OCI-LY7 (cell line): ENCODE measurements at regions not wholly inside any gene's neighbourhood (a gene's known extent, or its start where the extent isn't known, plus 50 kb on each side); places are given as distances from the start of the nearest gene placed in this dataset.

Source experiments
- BruUV-seq: library from RNA; stranded (reverse); fragments of 400-500 nt; replicated peaks from 2 replicates; lab custom pipeline; 2021; lab: Mats Ljungman, UMichigan
- CTCF ChIA-PET: fragments of 300-600 bp; sonication (Branson Sonifier 250); formaldehyde crosslinking; loops from one replicate; lab custom pipeline; 2022; ENCODE audit warnings: antibody characterized with exemption; ENCODE audit not compliant: unreplicated experiment; lab: Charles Lee
- POLR2A ChIA-PET: fragments of 300-600 bp; sonication (Branson Sonifier 250); formaldehyde crosslinking; loops from one replicate; lab custom pipeline; 2022; ENCODE audit warnings: antibody characterized with exemption; lab: Charles Lee
- DNase-seq: peaks from one replicate; pipeline ENCODE4 v3.0.0-alpha.2; 2015; ENCODE audit warnings: low spot score
- H2AFZ ChIP-seq: fragments of 200-600 bp; sonication (generic), shearing (Covaris generic); 2 replicates; pipeline ENCODE4 v1.6.1; 2014; ENCODE audit warnings: mild to moderate bottlenecking, antibody characterized with exemption, low read length, moderate library complexity
- H3K27ac ChIP-seq: fragments of 200-600 bp; sonication (generic); 2 replicates; pipeline ENCODE4 v1.5.1; 2014; ENCODE audit warnings: mixed run types, low read depth, mild to moderate bottlenecking, moderate library complexity, low read length, inconsistent platforms; ENCODE audit not compliant: poor library complexity, severe bottlenecking
- H3K36me3 ChIP-seq: fragments of 200-600 bp; sonication (generic); 2 replicates; pipeline ENCODE4 v1.6.1; 2014; ENCODE audit warnings: mild to moderate bottlenecking, antibody characterized with exemption, low read length, moderate library complexity, mixed read lengths; ENCODE audit not compliant: insufficient read depth
- H3K4me1 ChIP-seq: fragments of 200-600 bp; sonication (generic); 2 replicates; pipeline ENCODE4 v1.5.1; 2014; ENCODE audit warnings: mild to moderate bottlenecking, low read length; ENCODE audit not compliant: insufficient read depth, poor library complexity, severe bottlenecking
- H3K4me2 ChIP-seq: fragments of 200-600 bp; sonication (generic); 2 replicates; pipeline ENCODE4 v1.6.1; 2014; ENCODE audit warnings: mild to moderate bottlenecking, low read length
- H3K4me3 ChIP-seq: fragments of 200-600 bp; sonication (generic); 2 replicates; pipeline ENCODE4 v1.5.1; 2014; ENCODE audit warnings: mild to moderate bottlenecking, low read depth, low read length; ENCODE audit not compliant: poor library complexity, severe bottlenecking
- H3K79me2 ChIP-seq: fragments of 200-600 bp; sonication (generic); 2 replicates; pipeline ENCODE4 v1.6.1; 2016; ENCODE audit warnings: low read depth, mild to moderate bottlenecking, low read length, moderate library complexity, mixed read lengths; ENCODE audit not compliant: insufficient read depth
- H3K9me2 ChIP-seq: fragments of 200-600 bp; sonication (generic); 2 replicates; pipeline ENCODE4 v1.6.1; 2016; ENCODE audit warnings: mild to moderate bottlenecking, low read length, mixed read lengths; ENCODE audit not compliant: insufficient read depth
- H3K9me3 ChIP-seq: fragments of 200-600 bp; sonication (generic); 2 replicates; pipeline ENCODE4 v1.6.1; 2014; ENCODE audit warnings: mild to moderate bottlenecking, mixed run types, low read length, mixed read lengths
- H4K20me1 ChIP-seq: fragments of 200-600 bp; sonication (generic); 2 replicates; pipeline ENCODE4 v1.6.1; 2014; ENCODE audit warnings: mild to moderate bottlenecking, antibody characterized with exemption, low read length, moderate library complexity, mixed read lengths; ENCODE audit not compliant: insufficient read depth
- CTCF ChIP-seq: fragments of 200-600 bp; sonication (generic); conservative IDR thresholded peaks from 2 replicates; pipeline ENCODE4 v1.5.1; 2014; ENCODE audit warnings: mild to moderate bottlenecking, antibody characterized with exemption, low read length, moderate library complexity, mixed read lengths
- EZH2phosphoT487 ChIP-seq: fragments of 200-600 bp; sonication (generic); IDR thresholded peaks from 2 replicates; pipeline ENCODE4 v1.6.1; 2018; ENCODE audit warnings: low read depth, borderline replicate concordance, mild to moderate bottlenecking, mixed run types, antibody characterized with exemption, low read length, moderate library complexity, mixed read lengths
- intact Hi-C: fragments of 100-400 bp; cut with micrococcal nuclease; formaldehyde crosslinking; loops from one replicate; pipeline ENCODE4 v1.10.0; 2022; ENCODE audit not compliant: unreplicated experiment

GRCh38 chr2:23322567-23323197 lies 62.3 kb upstream of the KLHL29 start:
- no peaks in the 10 kb centered on the region for H3K9me2 ChIP-seq
- DNase-seq: no peak
- no peak overlapping the region for H3K27ac ChIP-seq
- no peaks in the 10 kb centered on the region for H4K20me1 ChIP-seq
- no peaks in the 10 kb centered on the region for H3K36me3 ChIP-seq
- H2AFZ ChIP-seq: no peak overlapping the region
- intact Hi-C loops: no loop called here
- POLR2A ChIA-PET: no interaction called here
- no peak overlapping the region for H3K4me3 ChIP-seq
- TF ChIP-seq EZH2phosphoT487: no peak
- no peak for TF ChIP-seq CTCF
- no peaks in the 10 kb centered on the region for H3K4me1 ChIP-seq
- no peaks in the 10 kb centered on the region for H3K9me3 ChIP-seq
- CTCF ChIA-PET: no interaction called here
- no peaks in the 10 kb centered on the region for H3K79me2 ChIP-seq
- no TSS peak for BruUV-seq
- H3K4me2 ChIP-seq: no peak overlapping the region

GRCh38 chr2:23323198-23323916 lies 61.6 kb upstream of the KLHL29 start:
- no peaks in the 10 kb centered on the region for H3K36me3 ChIP-seq
- ChIA-PET CTCF (no interaction called here), POLR2A (no interaction called here)
- no peak overlapping the region for H2AFZ ChIP-seq
- intact Hi-C loops: no loop called here
- BruUV-seq: no TSS peak
- TF ChIP-seq CTCF (no peak), EZH2phosphoT487 (no peak)
- no peak overlapping the region for H3K4me3 ChIP-seq
- no peaks in the 10 kb centered on the region for H3K9me3 ChIP-seq
- no peak overlapping the region for H3K27ac ChIP-seq
- no peaks in the 10 kb centered on the region for H3K79me2 ChIP-seq
- no peak overlapping the region for H3K4me2 ChIP-seq
- H4K20me1 ChIP-seq: no peaks in the 10 kb centered on the region
- no peaks in the 10 kb centered on the region for H3K9me2 ChIP-seq
- no peak for DNase-seq
- no peaks in the 10 kb centered on the region for H3K4me1 ChIP-seq
